Gastroesophageal sphincter (tissue), 3 donors: ENCODE measurements at regions not wholly inside any gene's neighbourhood (a gene's known extent, or its start where the extent isn't known, plus 50 kb on each side); places are given as distances from the start of the nearest gene placed in this dataset.

Experiments
- CTCF ChIP-seq, 4 experiments: fragments of 200-600 bp in 2 of 4; fragments of 450-650 bp in 2 of 4; sonication (generic) in 1 of 4; IDR thresholded peaks; one replicate each; pipeline ENCODE4 v1.5.1; 2017 to 2019; ENCODE audit warnings: antibody characterized with exemption in 4 of 4, mild to moderate bottlenecking in 2 of 4, moderate library complexity in 2 of 4
- POLR2A ChIP-seq, 2 donors: fragments of 450-650 bp; IDR thresholded peaks; one replicate each; pipeline ENCODE4 v1.6.1; 2017; ENCODE audit warnings: antibody characterized with exemption in 2 of 2, mild to moderate bottlenecking in 2 of 2, moderate library complexity in 1 of 2

- no peak for TF ChIP-seq POLR2A (IDR thresholded peaks at IDR 0.05)
- no peak for TF ChIP-seq CTCF (IDR thresholded peaks at IDR 0.05)
Observed at GRCh38 chr1:73644198-73644597, 553.8 kb downstream of the LRRIQ3 start.
